H1 (cell line): ENCODE measurements at regions not wholly inside any gene's neighbourhood (a gene's known extent, or its start where the extent isn't known, plus 50 kb on each side); places are given as distances from the start of the nearest gene placed in this dataset.

Experiments used
- CTCF ChIA-PET: fragments of 300-600 bp; sonication (Branson Sonifier 250); formaldehyde crosslinking; loops from one replicate; lab custom pipeline; 2021; ENCODE audit not compliant: partially characterized antibody; lab: Charles Lee
- POLR2A ChIA-PET: fragments of 300-600 bp; sonication (Branson Sonifier 250); formaldehyde crosslinking; loops from one replicate; lab custom pipeline; 2021; ENCODE audit warnings: inconsistent platforms; ENCODE audit not compliant: partially characterized antibody; lab: Charles Lee
- DNase-seq, 2 experiments: peaks; one replicate each; pipeline versions ENCODE4 v3.0.0 to v3.0.0-alpha.2; 2010 to 2022; ENCODE audit warnings: low spot score in 2 of 2, low read depth in 1 of 2, mixed read lengths in 1 of 2
- FAIRE-seq: peaks from 2 replicates; lab custom pipeline; 2011; peaks lifted over from hg19 to GRCh38; lab: Jason Lieb, UNC
- H2AFZ ChIP-seq: 2 replicates; pipeline ENCODE4 v1.8.1; 2012; ENCODE audit warnings: low read length, inconsistent platforms
- H2AK5ac ChIP-seq: 2 replicates; pipeline ENCODE4 v1.6.1; 2013; ENCODE audit warnings: low read depth, low read length
- H2BK120ac ChIP-seq: replicated peaks from 2 replicates; pipeline ENCODE3; 2013; ENCODE audit warnings: low read depth, low read length, inconsistent platforms
- H2BK12ac ChIP-seq: 2 replicates; pipeline ENCODE4 v1.6.1; 2013; ENCODE audit warnings: low read depth, low read length
- H2BK15ac ChIP-seq: 2 replicates; pipeline ENCODE4 v1.6.1; 2013; ENCODE audit warnings: low read length
- H2BK20ac ChIP-seq: 2 replicates; pipeline ENCODE4 v1.6.1; 2013; ENCODE audit warnings: low read length
- H2BK5ac ChIP-seq: 2 replicates; pipeline ENCODE4 v1.6.1; 2013; ENCODE audit warnings: low read depth, low read length
- H3K14ac ChIP-seq: 2 replicates; pipeline ENCODE4 v1.6.1; 2013; ENCODE audit warnings: inconsistent platforms; ENCODE audit not compliant: insufficient read length
- H3K18ac ChIP-seq: 2 replicates; pipeline ENCODE4 v1.6.1; 2013; ENCODE audit warnings: low read length; ENCODE audit errors: extremely low read depth
- H3K23ac ChIP-seq: 2 replicates; pipeline ENCODE4 v1.6.1; 2013; ENCODE audit warnings: inconsistent platforms; ENCODE audit not compliant: insufficient read length
- H3K23me2 ChIP-seq: 2 replicates; pipeline ENCODE4 v1.6.1; 2013; ENCODE audit warnings: low read depth, low read length
- H3K27ac ChIP-seq: 2 replicates; pipeline ENCODE4 v1.6.1; 2011; ENCODE audit warnings: low read depth, low read length, inconsistent platforms
- H3K27me3 ChIP-seq, 4 experiments: replicated peaks in 1 of 4; 1 replicate in 1 of 4; 2 replicates in 3 of 4; pipeline versions ENCODE4 v1.6.1 to v1.8.1; 2011 to 2013; ENCODE audit warnings: low read length in 3 of 4, mild to moderate bottlenecking in 3 of 4, inconsistent platforms in 2 of 4, mixed read lengths in 2 of 4, moderate library complexity in 1 of 4; ENCODE audit not compliant: control insufficient read depth in 3 of 4, insufficient read depth in 3 of 4; ENCODE audit errors: extremely low read depth in 1 of 4
- H3K36me3 ChIP-seq, 4 experiments: 2 replicates each; pipeline versions ENCODE4 v1.6.1 to v1.8.1; 2011 to 2013; ENCODE audit warnings: mild to moderate bottlenecking in 4 of 4, low read length in 3 of 4, moderate library complexity in 2 of 4, control low read depth in 1 of 4, inconsistent platforms in 1 of 4; ENCODE audit not compliant: insufficient read depth in 4 of 4, control insufficient read depth in 2 of 4
- H3K4ac ChIP-seq: replicated peaks from 2 replicates; pipeline ENCODE3; 2013; ENCODE audit warnings: low read length, low read depth, mixed read lengths, inconsistent platforms; ENCODE audit not compliant: insufficient read length
- H3K4me1 ChIP-seq, 4 experiments: replicated peaks in 1 of 4; 1 replicate in 1 of 4; 2 replicates in 3 of 4; pipeline versions ENCODE4 v1.6.1 to v1.8.1; 2011 to 2013; ENCODE audit warnings: low read length in 3 of 4, inconsistent platforms in 2 of 4, mixed read lengths in 1 of 4; ENCODE audit not compliant: insufficient read depth in 4 of 4, control insufficient read depth in 3 of 4
- H3K4me2 ChIP-seq, 2 experiments: 2 replicates each; pipeline versions ENCODE4 v1.6.1 to v1.8.1; 2011 to 2013; ENCODE audit warnings: low read depth in 2 of 2, low read length in 2 of 2, control low read depth in 1 of 2, inconsistent platforms in 1 of 2, mild to moderate bottlenecking in 1 of 2; ENCODE audit not compliant: insufficient read depth in 1 of 2
- H3K4me3 ChIP-seq, 4 experiments: fragments of 200-600, 300-600 bp in 1 of 4; sonication (generic), shearing (Covaris generic), sonication (Bioruptor Twin) in 1 of 4; 2 replicates each; pipeline versions ENCODE4 v1.5.1 to v1.8.1; 2011 to 2016; ENCODE audit warnings: low read length in 4 of 4, low read depth in 3 of 4, control low read depth in 2 of 4, inconsistent platforms in 2 of 4, mild to moderate bottlenecking in 2 of 4, mixed read lengths in 1 of 4, moderate library complexity in 1 of 4; ENCODE audit not compliant: insufficient read depth in 2 of 4; ENCODE audit errors: extremely low read depth in 1 of 4
- H3K56ac ChIP-seq: replicated peaks from 2 replicates; pipeline ENCODE3; 2013; ENCODE audit warnings: low read depth, mild to moderate bottlenecking, mixed read lengths, low read length, inconsistent platforms; ENCODE audit not compliant: insufficient read length
- H3K79me1 ChIP-seq: 2 replicates; pipeline ENCODE4 v1.6.1; 2013; ENCODE audit warnings: low read depth, low read length, control low read depth
- H3K79me2 ChIP-seq, 2 experiments: 2 replicates each; pipeline versions ENCODE4 v1.6.1 to v1.8.1; 2012 to 2013; ENCODE audit warnings: low read length in 2 of 2, mild to moderate bottlenecking in 2 of 2, inconsistent platforms in 1 of 2; ENCODE audit not compliant: insufficient read depth in 2 of 2, control insufficient read depth in 1 of 2
- H3K9ac ChIP-seq, 4 experiments: replicated peaks in 1 of 4; 1 replicate in 1 of 4; 2 replicates in 3 of 4; pipeline versions ENCODE4 v1.6.1 to v1.8.1; 2011 to 2013; ENCODE audit warnings: low read depth in 3 of 4, low read length in 3 of 4, control low read depth in 2 of 4, mild to moderate bottlenecking in 2 of 4, moderate library complexity in 2 of 4, inconsistent platforms in 1 of 4; ENCODE audit errors: extremely low read depth in 1 of 4
- H3K9me3 ChIP-seq, 2 experiments: 2 replicates each; pipeline versions ENCODE4 v1.6.1 to v1.8.1; 2012 to 2013; ENCODE audit warnings: mild to moderate bottlenecking in 2 of 2, moderate library complexity in 2 of 2, control low read depth in 1 of 2, inconsistent platforms in 1 of 2, low read depth in 1 of 2, low read length in 1 of 2, mixed read lengths in 1 of 2; ENCODE audit not compliant: insufficient read depth in 2 of 2
- H4K20me1 ChIP-seq, 2 experiments: replicated peaks in 1 of 2; 2 replicates each; pipeline versions ENCODE3 to v1.8.1; 2011 to 2013; ENCODE audit warnings: inconsistent platforms in 2 of 2, low read length in 2 of 2, mild to moderate bottlenecking in 1 of 2; ENCODE audit not compliant: insufficient read depth in 2 of 2, control insufficient read depth in 1 of 2
- H4K5ac ChIP-seq: 2 replicates; pipeline ENCODE4 v1.6.1; 2013; ENCODE audit warnings: low read length, low read depth, mixed read lengths, inconsistent platforms; ENCODE audit not compliant: insufficient read length
- H4K8ac ChIP-seq: 2 replicates; pipeline ENCODE4 v1.8.0; 2013; ENCODE audit warnings: mild to moderate bottlenecking, moderate library complexity, low read length, inconsistent platforms; ENCODE audit not compliant: insufficient read depth; ENCODE audit errors: extremely low read depth
- H4K91ac ChIP-seq: replicated peaks from 2 replicates; pipeline ENCODE3; 2013; ENCODE audit warnings: low read length, mixed read lengths, inconsistent platforms; ENCODE audit not compliant: insufficient read length
- POLR2A ChIP-seq, 2 experiments: IDR thresholded peaks; 1 replicate in 1 of 2; 2 replicates in 1 of 2; pipeline ENCODE4 v1.6.1; 2011; ENCODE audit warnings: low read depth in 2 of 2, low read length in 2 of 2, mild to moderate bottlenecking in 2 of 2; ENCODE audit errors: control extremely low read depth in 1 of 2
- RBBP5 ChIP-seq: IDR thresholded peaks from 2 replicates; pipeline ENCODE4 v1.7.1; 2012; ENCODE audit warnings: low read depth, mild to moderate bottlenecking, inconsistent platforms, low read length, moderate library complexity, borderline replicate concordance
- WGBS, 2 experiments: shearing (Covaris generic) in 1 of 2; methylation state at CpG; one replicate each; pipeline versions ENCODE4 v1.1.6 to v1.1.7; 2013 to 2015; ENCODE audit warnings: low lambda C conversion rate in 2 of 2, mixed read lengths in 2 of 2, inconsistent platforms in 1 of 2, low coverage in 1 of 2, missing lambda C conversion rate in 1 of 2; ENCODE audit not compliant: insufficient replicate concordance in 2 of 2, insufficient coverage in 1 of 2, insufficient read length in 1 of 2; ENCODE audit errors: extremely low coverage in 1 of 2, missing lambda C conversion rate in 1 of 2; 5-methylcytosine and 5-hydroxymethylcytosine counted together
- TF ChIP-seq, protein P1 (sequence below), 3 experiments: IDR thresholded peaks; 1 replicate in 2 of 3; 2 replicates in 1 of 3; pipeline versions ENCODE4 v1.5.1 to v1.6.1; 2011; ENCODE audit warnings: low read length in 3 of 3, mild to moderate bottlenecking in 3 of 3, inconsistent platforms in 2 of 3, low read depth in 1 of 3, moderate library complexity in 1 of 3; ENCODE audit not compliant: insufficient read depth in 1 of 3; ENCODE audit errors: control extremely low read depth in 1 of 3

DNA sequence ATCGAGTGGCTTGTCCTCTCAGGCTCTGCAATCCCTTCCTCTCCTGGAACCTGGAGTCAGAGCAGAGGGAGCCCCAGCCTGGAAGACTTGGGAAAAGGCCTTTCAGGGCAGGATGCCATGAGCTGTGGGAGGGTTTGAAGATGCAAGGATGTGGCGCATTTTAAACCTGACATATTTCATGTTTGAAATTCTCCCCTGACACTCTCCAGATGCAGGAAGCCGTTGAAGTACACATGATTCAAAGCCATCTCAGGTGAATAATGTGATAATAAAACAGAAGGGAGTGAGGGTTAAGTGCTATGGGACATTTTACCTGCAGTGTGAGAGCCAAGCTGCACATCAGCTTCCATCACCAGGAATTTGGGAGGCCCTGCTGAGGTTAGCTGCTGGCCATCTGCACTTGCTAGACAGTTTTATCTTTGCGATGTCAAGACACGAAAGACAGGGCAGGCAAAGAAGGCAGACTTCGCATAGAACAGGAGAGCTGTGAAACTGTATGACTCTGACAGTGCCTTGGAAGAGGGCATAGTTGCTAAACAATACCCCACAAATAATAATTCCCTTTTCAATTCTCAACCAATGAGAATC lies 159.1 kb upstream of the GDF10 start:
- Histone ChIP-seq H2BK15ac (no peak overlapping the region), H3K27me3 (no peaks in the 10 kb centered on the region), H3K56ac (no peak overlapping the region), H3K4me2 (no peak overlapping the region), H4K5ac (no peak overlapping the region), H3K4me1 (no peaks in the 10 kb centered on the region), H3K79me1 (no peaks in the 10 kb centered on the region), H4K20me1 (no peaks in the 10 kb centered on the region), H2BK20ac (no peak overlapping the region), H2BK5ac (no peak overlapping the region), H4K8ac (no peak overlapping the region), H3K23ac (no peak overlapping the region), H3K18ac (no peak overlapping the region), H3K79me2 (no peaks in the 10 kb centered on the region), H2BK12ac (no peak overlapping the region), H3K23me2 (no peaks in the 10 kb centered on the region), H3K9me3 (no peaks in the 10 kb centered on the region), H3K9ac (no peak overlapping the region), H3K27ac (no peak overlapping the region), H3K4me3 (no peak overlapping the region), H3K4ac (no peak overlapping the region), H3K14ac (no peak overlapping the region), H4K91ac (no peak overlapping the region), H2AFZ (no peak overlapping the region), H2BK120ac (no peak overlapping the region), H3K36me3 (no peaks in the 10 kb centered on the region), H2AK5ac (no peak overlapping the region)
- 98% methylated on average over 6 of the region's 6 CpGs; no CpG with 5 or more reads in 1 of the 2 experiments for WGBS, 2 experiments
- POLR2A ChIA-PET = no interaction called here
- CTCF ChIA-PET = interaction anchor here (0.7 to 1.1 kb wide), 3 partner anchors 23 to 221 kb away, joined by 3 read pairs; no protein-coding TSS in a partner anchor
- FAIRE-seq (no peak), DNase-seq (no peak)
- TF ChIP-seq, protein P1, sequence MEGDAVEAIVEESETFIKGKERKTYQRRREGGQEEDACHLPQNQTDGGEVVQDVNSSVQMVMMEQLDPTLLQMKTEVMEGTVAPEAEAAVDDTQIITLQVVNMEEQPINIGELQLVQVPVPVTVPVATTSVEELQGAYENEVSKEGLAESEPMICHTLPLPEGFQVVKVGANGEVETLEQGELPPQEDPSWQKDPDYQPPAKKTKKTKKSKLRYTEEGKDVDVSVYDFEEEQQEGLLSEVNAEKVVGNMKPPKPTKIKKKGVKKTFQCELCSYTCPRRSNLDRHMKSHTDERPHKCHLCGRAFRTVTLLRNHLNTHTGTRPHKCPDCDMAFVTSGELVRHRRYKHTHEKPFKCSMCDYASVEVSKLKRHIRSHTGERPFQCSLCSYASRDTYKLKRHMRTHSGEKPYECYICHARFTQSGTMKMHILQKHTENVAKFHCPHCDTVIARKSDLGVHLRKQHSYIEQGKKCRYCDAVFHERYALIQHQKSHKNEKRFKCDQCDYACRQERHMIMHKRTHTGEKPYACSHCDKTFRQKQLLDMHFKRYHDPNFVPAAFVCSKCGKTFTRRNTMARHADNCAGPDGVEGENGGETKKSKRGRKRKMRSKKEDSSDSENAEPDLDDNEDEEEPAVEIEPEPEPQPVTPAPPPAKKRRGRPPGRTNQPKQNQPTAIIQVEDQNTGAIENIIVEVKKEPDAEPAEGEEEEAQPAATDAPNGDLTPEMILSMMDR (IDR thresholded peaks at IDR 0.05; ENCODE audit: control extremely low read depth in 1 of 3, insufficient read depth in 1 of 3, low read depth in 1 of 3, low read length in 3 of 3) = no peak
- TF ChIP-seq POLR2A (IDR thresholded peaks at IDR 0.05; ENCODE audit: control extremely low read depth in 1 of 2, low read depth in 2 of 2, low read length in 2 of 2) (no peak), RBBP5 (no peak)
